Stimulated activated CD4-positive, alpha-beta T cell treated with anti-CD3 and anti-CD28 coated beads, Interleukin-4, amount 100 ng/mL, for 1 hour (primary cell): ENCODE measurements at regions not wholly inside any gene's neighbourhood (a gene's known extent, or its start where the extent isn't known, plus 50 kb on each side); places are given as distances from the start of the nearest gene placed in this dataset.
"Not testable (repeated sequence)": the region's sequence is repeated elsewhere in the genome, so short reads cannot be mapped to it uniquely, and the experiment has no call there.

ENCODE experiments used
- DNase-seq: peaks from one replicate; pipeline ENCODE4 v3.0.0-alpha.2; 2020

GRCh38 chr6:167208819-167209576 lies 51.2 kb upstream of the GPR31 start:
- no peak for DNase-seq

GRCh38 chr6:167209577-167209975 lies 51.8 kb upstream of the GPR31 start:
- no peak for DNase-seq

- DNase-seq: no peak
These were observed 52.9 kb upstream of the GPR31 start for GRCh38 chr6:167210375-167211294.

- no peak for DNase-seq
These were observed 53.5 kb upstream of the GPR31 start for GRCh38 chr6:167211295-167211648.

GRCh38 chr6:167211881-167212712 lies 54.3 kb upstream of the GPR31 start:
- no peak for DNase-seq

GRCh38 chr6:167212713-167213005 lies 54.9 kb upstream of the GPR31 start:
- no peak for DNase-seq

GRCh38 chr6:167214206-167214605 lies 56.4 kb upstream of the GPR31 start:
- DNase-seq: no peak

GRCh38 chr6:167215429-167216250 lies 57.9 kb upstream of the GPR31 start:
- not testable (repeated sequence) for DNase-seq

GRCh38 chr6:167216390-167217050 lies 58.7 kb upstream of the GPR31 start:
- not testable (repeated sequence) for DNase-seq

- not testable (repeated sequence) for DNase-seq
These were observed 59.3 kb upstream of the GPR31 start for GRCh38 chr6:167217073-167217472.

GRCh38 chr6:167217951-167218759 lies 60.4 kb upstream of the GPR31 start:
- peak; percentile 21 for DNase-seq

GRCh38 chr6:167219079-167219478 lies 61.3 kb upstream of the GPR31 start:
- not testable (repeated sequence) for DNase-seq

- DNase-seq: no peak
These were observed 62.3 kb upstream of the GPR31 start for GRCh38 chr6:167219967-167220512.

- DNase-seq: no peak
These were observed 63.8 kb upstream of the GPR31 start for GRCh38 chr6:167221400-167222201.

- DNase-seq: not testable (repeated sequence)
These were observed 65.3 kb upstream of the UNC93A start for GRCh38 chr6:167225566-167226382.

GRCh38 chr6:167226383-167226685 lies 64.8 kb upstream of the UNC93A start:
- DNase-seq: no peak

GRCh38 chr6:167226791-167227190 lies 64.3 kb upstream of the UNC93A start:
- no peak for DNase-seq

GRCh38 chr6:167227984-167228383 lies 63.1 kb upstream of the UNC93A start:
- DNase-seq: no peak

- no peak for DNase-seq
These were observed 61.5 kb upstream of the UNC93A start for GRCh38 chr6:167229586-167229985.
